GM12801 (cell line): ENCODE measurements at regions not wholly inside any gene's neighbourhood (a gene's known extent, or its start where the extent isn't known, plus 50 kb on each side); places are given as distances from the start of the nearest gene placed in this dataset.

Experiments used
- TF ChIP-seq, protein P1 (sequence below): IDR thresholded peaks from one replicate; pipeline ENCODE4 v1.5.1; 2011; ENCODE audit warnings: control low read depth; ENCODE audit not compliant: insufficient read length; ENCODE audit errors: extremely low read depth

DNA sequence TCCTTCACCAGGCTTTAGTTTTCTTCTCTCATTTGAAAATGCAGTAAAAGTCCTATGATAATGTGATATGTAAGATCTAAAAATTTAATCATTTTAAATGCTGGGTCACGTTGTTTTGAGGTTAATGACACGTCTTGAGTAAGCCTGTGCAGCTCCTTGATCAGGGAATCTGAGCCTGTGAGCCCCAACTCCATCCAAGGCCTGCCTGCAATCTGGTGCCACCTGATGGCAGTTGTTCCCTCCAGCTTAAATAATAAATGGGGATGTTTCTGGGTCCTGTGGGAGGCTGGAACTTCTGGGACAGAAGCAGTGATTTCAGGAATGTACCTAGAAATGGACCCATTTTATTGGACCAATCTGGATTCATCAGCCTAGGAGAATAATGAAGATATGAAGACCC, 455.4 kb upstream of the ADGRL3 start:
- TF ChIP-seq, protein P1, sequence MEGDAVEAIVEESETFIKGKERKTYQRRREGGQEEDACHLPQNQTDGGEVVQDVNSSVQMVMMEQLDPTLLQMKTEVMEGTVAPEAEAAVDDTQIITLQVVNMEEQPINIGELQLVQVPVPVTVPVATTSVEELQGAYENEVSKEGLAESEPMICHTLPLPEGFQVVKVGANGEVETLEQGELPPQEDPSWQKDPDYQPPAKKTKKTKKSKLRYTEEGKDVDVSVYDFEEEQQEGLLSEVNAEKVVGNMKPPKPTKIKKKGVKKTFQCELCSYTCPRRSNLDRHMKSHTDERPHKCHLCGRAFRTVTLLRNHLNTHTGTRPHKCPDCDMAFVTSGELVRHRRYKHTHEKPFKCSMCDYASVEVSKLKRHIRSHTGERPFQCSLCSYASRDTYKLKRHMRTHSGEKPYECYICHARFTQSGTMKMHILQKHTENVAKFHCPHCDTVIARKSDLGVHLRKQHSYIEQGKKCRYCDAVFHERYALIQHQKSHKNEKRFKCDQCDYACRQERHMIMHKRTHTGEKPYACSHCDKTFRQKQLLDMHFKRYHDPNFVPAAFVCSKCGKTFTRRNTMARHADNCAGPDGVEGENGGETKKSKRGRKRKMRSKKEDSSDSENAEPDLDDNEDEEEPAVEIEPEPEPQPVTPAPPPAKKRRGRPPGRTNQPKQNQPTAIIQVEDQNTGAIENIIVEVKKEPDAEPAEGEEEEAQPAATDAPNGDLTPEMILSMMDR, result no peak

- TF ChIP-seq, protein P1, result no peak
Observed at GRCh38 chr4:60745800-60746571, 454.1 kb upstream of the ADGRL3 start.

- TF ChIP-seq, protein P1, result no peak
Observed at GRCh38 chr4:60750962-60751361, 449.2 kb upstream of the ADGRL3 start.

DNA sequence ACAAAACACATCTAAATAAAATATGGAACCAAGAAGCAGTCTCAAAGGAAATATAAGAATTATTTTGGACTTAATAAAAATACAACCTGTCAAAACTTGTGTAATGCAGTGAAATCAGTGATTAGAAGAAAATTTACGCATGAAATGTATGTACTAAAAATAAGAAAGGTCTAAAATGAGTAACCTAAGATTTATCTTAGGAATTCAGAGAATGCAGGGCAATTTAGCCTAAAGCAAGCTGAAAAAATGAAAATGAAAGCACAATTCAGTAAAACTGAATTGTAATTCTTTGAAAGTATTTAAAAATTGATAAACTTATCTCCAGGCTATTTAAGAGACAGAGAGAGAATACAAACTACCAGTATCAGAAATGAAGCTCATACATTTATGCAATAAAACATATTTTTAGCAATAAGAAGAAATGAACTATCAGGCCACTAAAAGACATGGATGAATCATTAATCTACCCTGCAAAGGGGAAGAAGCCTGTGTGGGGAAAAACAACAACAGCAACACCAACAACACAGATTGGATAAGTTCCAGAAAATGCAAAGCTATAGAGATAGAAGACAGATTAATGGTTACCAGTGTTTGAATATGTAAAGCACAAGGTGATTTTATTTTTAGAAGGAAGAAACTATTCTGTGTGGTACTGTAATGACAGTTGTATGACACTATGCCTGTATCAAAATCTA, 442.0 kb upstream of the ADGRL3 start:
- TF ChIP-seq, protein P1, result no peak

- TF ChIP-seq, protein P1, result no peak
Observed at GRCh38 chr4:60759518-60760245, 440.4 kb upstream of the ADGRL3 start.

GRCh38 chr4:60780874-60781273, 419.3 kb upstream of the ADGRL3 start:
- TF ChIP-seq, protein P1, result no peak

DNA sequence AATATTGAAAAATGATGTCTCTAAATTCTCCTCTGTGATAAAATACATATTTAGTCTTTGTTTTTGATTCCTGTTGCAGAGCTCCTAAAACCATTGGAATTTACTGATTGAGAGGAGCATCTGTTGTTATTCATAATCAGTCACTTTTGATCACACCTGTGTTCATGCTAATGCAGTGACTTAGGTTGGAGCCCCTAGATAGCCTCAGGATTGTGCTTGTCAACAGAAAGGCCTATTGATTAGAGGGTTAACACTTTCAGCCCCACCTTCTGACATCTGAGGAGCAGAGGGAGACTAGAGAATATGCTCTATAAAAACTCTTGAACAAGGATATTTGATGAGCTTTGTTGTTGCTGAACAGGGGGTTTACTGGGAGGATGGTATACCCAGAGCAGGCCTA, 409.5 kb upstream of the ADGRL3 start:
- TF ChIP-seq, protein P1, result no peak
